Neural cell (in vitro differentiated cells): ENCODE measurements at regions not wholly inside any gene's neighbourhood (a gene's known extent, or its start where the extent isn't known, plus 50 kb on each side); places are given as distances from the start of the nearest gene placed in this dataset.

ENCODE experiments used
- H2AFZ ChIP-seq: fragments of 200-600, 300-800 bp; sonication (generic), shearing (Covaris generic); 2 replicates; pipeline ENCODE4 v1.6.0; 2014; ENCODE audit warnings: low read depth, mild to moderate bottlenecking, antibody characterized with exemption, low read length, moderate library complexity
- H3F3A ChIP-seq: fragments of 200-600 bp; shearing (Covaris generic); 2 replicates; pipeline ENCODE4 v1.6.1; 2016; ENCODE audit warnings: mild to moderate bottlenecking, moderate library complexity, mixed read lengths, antibody characterized with exemption, low read length; ENCODE audit not compliant: insufficient read depth, poor library complexity, severe bottlenecking
- H3K27ac ChIP-seq: fragments of 200-600, 300-800 bp; sonication (generic), shearing (Covaris generic); 2 replicates; pipeline ENCODE4 v1.5.1; 2014; ENCODE audit warnings: mild to moderate bottlenecking, low read length, moderate library complexity
- H3K27me3 ChIP-seq: fragments of 300-800, 200-600 bp; sonication (generic), shearing (Covaris generic); 2 replicates; pipeline ENCODE4 v1.6.0; 2014; ENCODE audit warnings: mild to moderate bottlenecking, low read depth, low read length, moderate library complexity; ENCODE audit not compliant: insufficient read depth
- H3K36me3 ChIP-seq: fragments of 300-800, 200-600 bp; sonication (generic), shearing (Covaris generic); 2 replicates; pipeline ENCODE4 v1.5.1; 2014; ENCODE audit warnings: mild to moderate bottlenecking, antibody characterized with exemption, low read length, moderate library complexity; ENCODE audit not compliant: insufficient read depth
- H3K4me2 ChIP-seq: fragments of 300-800, 200-600 bp; sonication (generic), shearing (Covaris generic); 2 replicates; pipeline ENCODE4 v1.6.0; 2014; ENCODE audit warnings: mild to moderate bottlenecking, low read length
- H3K4me3 ChIP-seq: fragments of 300-800, 200-600 bp; sonication (generic), shearing (Covaris generic); 2 replicates; pipeline ENCODE4 v1.5.1; 2014; ENCODE audit warnings: mild to moderate bottlenecking, low read length, moderate library complexity
- H3K79me2 ChIP-seq: fragments of 200-600 bp; shearing (Covaris generic); replicated peaks from 2 replicates; pipeline ENCODE4 v1.6.0; 2014; ENCODE audit warnings: mild to moderate bottlenecking, low read length, moderate library complexity; ENCODE audit not compliant: insufficient read depth
- H3K9ac ChIP-seq: fragments of 300-800, 200-600 bp; sonication (generic), shearing (Covaris generic); 2 replicates; pipeline ENCODE4 v1.6.1; 2016; ENCODE audit warnings: mild to moderate bottlenecking, low read length, mixed read lengths
- H3K9me2 ChIP-seq: fragments of 200-600 bp; shearing (Covaris generic); 2 replicates; pipeline ENCODE4 v1.6.1; 2016; ENCODE audit warnings: mild to moderate bottlenecking, low read length, mixed read lengths; ENCODE audit not compliant: insufficient read depth
- H3K9me3 ChIP-seq: fragments of 200-600, 300-800 bp; sonication (generic), shearing (Covaris generic); 2 replicates; pipeline ENCODE4 v1.6.1; 2016; ENCODE audit warnings: mild to moderate bottlenecking, mixed run types, low read length, moderate library complexity, mixed read lengths
- H4K20me1 ChIP-seq: fragments of 200-600 bp; shearing (Covaris generic); 2 replicates; pipeline ENCODE4 v1.6.1; 2016; ENCODE audit warnings: mild to moderate bottlenecking, mixed run types; ENCODE audit not compliant: insufficient read depth
- EP300 ChIP-seq: fragments of 450-650 bp; conservative IDR thresholded peaks from 2 replicates; pipeline ENCODE4 v1.6.1; 2014; ENCODE audit warnings: antibody characterized with exemption, mild to moderate bottlenecking, moderate library complexity; ENCODE audit not compliant: poor library complexity, severe bottlenecking
- EZH2 ChIP-seq: fragments of 200-600, 300-800 bp; shearing (Covaris generic), sonication (generic); IDR thresholded peaks from 2 replicates; pipeline ENCODE4 v1.6.1; 2014; ENCODE audit warnings: antibody characterized with exemption, low read length, borderline replicate concordance, mild to moderate bottlenecking; ENCODE audit not compliant: insufficient read depth, poor library complexity, severe bottlenecking
- MXI1 ChIP-seq: fragments of 450-650 bp; conservative IDR thresholded peaks from 2 replicates; pipeline ENCODE4 v1.6.1; 2014; ENCODE audit warnings: antibody characterized with exemption, mild to moderate bottlenecking; ENCODE audit not compliant: poor library complexity, severe bottlenecking
- POLR2AphosphoS5 ChIP-seq: IDR thresholded peaks from 2 replicates; pipeline ENCODE4 v1.6.1; 2012
- RAD21 ChIP-seq: fragments of 450-650 bp; conservative IDR thresholded peaks from 2 replicates; pipeline ENCODE4 v1.6.1; 2014; ENCODE audit warnings: antibody characterized with exemption, mild to moderate bottlenecking, moderate library complexity
- SMC3 ChIP-seq: fragments of 450-650 bp; conservative IDR thresholded peaks from 2 replicates; pipeline ENCODE4 v1.6.1; 2014; ENCODE audit warnings: antibody characterized with exemption, mild to moderate bottlenecking, moderate library complexity; ENCODE audit not compliant: poor library complexity
- TAF1 ChIP-seq: IDR thresholded peaks from 2 replicates; pipeline ENCODE4 v1.6.1; 2012; ENCODE audit warnings: low read depth
- TF ChIP-seq, protein P1 (sequence below): IDR thresholded peaks from 2 replicates; pipeline ENCODE4 v1.6.1; 2012; ENCODE audit warnings: borderline replicate concordance
- TF ChIP-seq, protein P2 (sequence below): fragments of 450-650 bp; IDR thresholded peaks from 2 replicates; pipeline ENCODE4 v1.5.1; 2014; ENCODE audit warnings: antibody characterized with exemption, mild to moderate bottlenecking, moderate library complexity; ENCODE audit not compliant: poor library complexity, severe bottlenecking

DNA sequence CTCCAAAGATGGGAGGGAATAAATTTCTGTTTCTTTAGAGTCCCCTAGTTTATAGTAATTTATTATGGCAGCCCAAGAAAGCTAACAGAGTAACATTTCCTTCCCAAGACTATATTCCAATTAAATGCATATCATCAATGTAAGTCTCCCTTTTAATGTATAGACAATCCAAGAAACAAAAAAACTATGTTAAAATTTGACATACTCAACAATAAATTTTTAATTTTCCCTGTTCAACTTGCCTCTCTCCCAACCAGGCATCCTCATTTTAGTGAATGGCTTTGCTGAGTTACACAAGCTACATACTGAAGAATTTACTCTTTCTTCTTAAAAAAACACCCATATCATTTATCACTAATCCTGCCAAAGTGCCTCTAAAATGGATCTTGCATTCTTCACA is 1357.7 kb downstream of the PCDH9 start:
- Histone ChIP-seq H2AFZ (no peak overlapping the region), H3F3A (no peaks in the 10 kb centered on the region), H3K9ac (no peak overlapping the region), H3K27ac (no peak overlapping the region), H3K4me3 (no peak overlapping the region), H3K36me3 (no peaks in the 10 kb centered on the region), H3K9me3 (no peaks in the 10 kb centered on the region), H4K20me1 (no peaks in the 10 kb centered on the region), H3K79me2 (no peaks in the 10 kb centered on the region), H3K27me3 (no peaks in the 10 kb centered on the region), H3K9me2 (no peaks in the 10 kb centered on the region), H3K4me2 (no peak overlapping the region)
- TF ChIP-seq, protein P1, sequence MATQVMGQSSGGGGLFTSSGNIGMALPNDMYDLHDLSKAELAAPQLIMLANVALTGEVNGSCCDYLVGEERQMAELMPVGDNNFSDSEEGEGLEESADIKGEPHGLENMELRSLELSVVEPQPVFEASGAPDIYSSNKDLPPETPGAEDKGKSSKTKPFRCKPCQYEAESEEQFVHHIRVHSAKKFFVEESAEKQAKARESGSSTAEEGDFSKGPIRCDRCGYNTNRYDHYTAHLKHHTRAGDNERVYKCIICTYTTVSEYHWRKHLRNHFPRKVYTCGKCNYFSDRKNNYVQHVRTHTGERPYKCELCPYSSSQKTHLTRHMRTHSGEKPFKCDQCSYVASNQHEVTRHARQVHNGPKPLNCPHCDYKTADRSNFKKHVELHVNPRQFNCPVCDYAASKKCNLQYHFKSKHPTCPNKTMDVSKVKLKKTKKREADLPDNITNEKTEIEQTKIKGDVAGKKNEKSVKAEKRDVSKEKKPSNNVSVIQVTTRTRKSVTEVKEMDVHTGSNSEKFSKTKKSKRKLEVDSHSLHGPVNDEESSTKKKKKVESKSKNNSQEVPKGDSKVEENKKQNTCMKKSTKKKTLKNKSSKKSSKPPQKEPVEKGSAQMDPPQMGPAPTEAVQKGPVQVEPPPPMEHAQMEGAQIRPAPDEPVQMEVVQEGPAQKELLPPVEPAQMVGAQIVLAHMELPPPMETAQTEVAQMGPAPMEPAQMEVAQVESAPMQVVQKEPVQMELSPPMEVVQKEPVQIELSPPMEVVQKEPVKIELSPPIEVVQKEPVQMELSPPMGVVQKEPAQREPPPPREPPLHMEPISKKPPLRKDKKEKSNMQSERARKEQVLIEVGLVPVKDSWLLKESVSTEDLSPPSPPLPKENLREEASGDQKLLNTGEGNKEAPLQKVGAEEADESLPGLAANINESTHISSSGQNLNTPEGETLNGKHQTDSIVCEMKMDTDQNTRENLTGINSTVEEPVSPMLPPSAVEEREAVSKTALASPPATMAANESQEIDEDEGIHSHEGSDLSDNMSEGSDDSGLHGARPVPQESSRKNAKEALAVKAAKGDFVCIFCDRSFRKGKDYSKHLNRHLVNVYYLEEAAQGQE: no peak
- TF ChIP-seq EP300 (no peak), SMC3 (no peak), EZH2 (no peak), TAF1 (no peak), POLR2AphosphoS5 (no peak), MXI1 (no peak), RAD21 (no peak)
- TF ChIP-seq, protein P2, sequence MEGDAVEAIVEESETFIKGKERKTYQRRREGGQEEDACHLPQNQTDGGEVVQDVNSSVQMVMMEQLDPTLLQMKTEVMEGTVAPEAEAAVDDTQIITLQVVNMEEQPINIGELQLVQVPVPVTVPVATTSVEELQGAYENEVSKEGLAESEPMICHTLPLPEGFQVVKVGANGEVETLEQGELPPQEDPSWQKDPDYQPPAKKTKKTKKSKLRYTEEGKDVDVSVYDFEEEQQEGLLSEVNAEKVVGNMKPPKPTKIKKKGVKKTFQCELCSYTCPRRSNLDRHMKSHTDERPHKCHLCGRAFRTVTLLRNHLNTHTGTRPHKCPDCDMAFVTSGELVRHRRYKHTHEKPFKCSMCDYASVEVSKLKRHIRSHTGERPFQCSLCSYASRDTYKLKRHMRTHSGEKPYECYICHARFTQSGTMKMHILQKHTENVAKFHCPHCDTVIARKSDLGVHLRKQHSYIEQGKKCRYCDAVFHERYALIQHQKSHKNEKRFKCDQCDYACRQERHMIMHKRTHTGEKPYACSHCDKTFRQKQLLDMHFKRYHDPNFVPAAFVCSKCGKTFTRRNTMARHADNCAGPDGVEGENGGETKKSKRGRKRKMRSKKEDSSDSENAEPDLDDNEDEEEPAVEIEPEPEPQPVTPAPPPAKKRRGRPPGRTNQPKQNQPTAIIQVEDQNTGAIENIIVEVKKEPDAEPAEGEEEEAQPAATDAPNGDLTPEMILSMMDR: no peak

DNA sequence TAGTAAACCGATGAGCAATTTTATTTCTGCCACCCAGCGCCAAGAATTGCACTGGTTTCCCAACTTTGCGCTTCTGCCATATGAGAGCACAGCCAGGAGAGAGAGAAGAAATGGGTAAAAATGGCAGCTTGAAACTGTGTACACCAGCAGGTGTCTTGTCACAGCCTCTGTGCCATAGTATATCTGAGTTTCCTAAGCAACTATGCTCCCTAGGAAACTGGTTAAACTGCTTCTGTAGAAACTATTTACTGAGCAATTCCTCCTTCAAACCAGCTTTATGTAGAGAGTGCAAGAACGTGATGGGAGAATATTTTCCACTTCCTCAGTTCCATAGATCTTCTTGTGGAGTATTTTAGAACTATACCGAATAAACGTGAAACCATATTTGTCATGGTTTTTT is 1361.3 kb downstream of the PCDH9 start:
- H3K4me3 ChIP-seq: no peak overlapping the region
- no peak overlapping the region for H3K9ac ChIP-seq
- H3K4me2 ChIP-seq: no peak overlapping the region
- TF ChIP-seq EP300: no peak
- no peak for TF ChIP-seq RAD21
- no peak for TF ChIP-seq POLR2AphosphoS5
- TF ChIP-seq EZH2: no peak
- TF ChIP-seq TAF1: no peak
- TF ChIP-seq SMC3: no peak
- TF ChIP-seq, protein P2: no peak
- TF ChIP-seq, protein P1: no peak
- TF ChIP-seq MXI1: no peak
- H3K9me3 ChIP-seq: no peaks in the 10 kb centered on the region
- H3F3A ChIP-seq: no peaks in the 10 kb centered on the region
- H3K36me3 ChIP-seq: no peaks in the 10 kb centered on the region
- no peak overlapping the region for H3K27ac ChIP-seq
- H3K79me2 ChIP-seq: no peaks in the 10 kb centered on the region
- H3K9me2 ChIP-seq: no peaks in the 10 kb centered on the region
- no peaks in the 10 kb centered on the region for H3K27me3 ChIP-seq
- H4K20me1 ChIP-seq: no peaks in the 10 kb centered on the region
- no peak overlapping the region for H2AFZ ChIP-seq
